IgD-negative memory B cell (primary cell): ENCODE measurements at regions not wholly inside any gene's neighbourhood (a gene's known extent, or its start where the extent isn't known, plus 50 kb on each side); places are given as distances from the start of the nearest gene placed in this dataset.
"Not testable (repeated sequence)": the region's sequence is repeated elsewhere in the genome, so short reads cannot be mapped to it uniquely, and the experiment has no call there.

Experiments used
- H3K27ac Mint-ChIP-seq, 3 donors: one replicate each; pipeline ENCODE4 v1.8.0; 2020 to 2022; ENCODE audit warnings: mild to moderate bottlenecking in 3 of 3, mixed read lengths in 3 of 3, moderate library complexity in 1 of 3
- H3K27me3 Mint-ChIP-seq: one replicate; pipeline ENCODE4 v1.8.0; 2021; ENCODE audit warnings: mixed read lengths
- H3K36me3 Mint-ChIP-seq: one replicate; pipeline ENCODE4 v1.8.0; 2020; ENCODE audit warnings: mild to moderate bottlenecking, mixed read lengths
- H3K4me1 Mint-ChIP-seq, 3 donors: one replicate each; pipeline ENCODE4 v1.8.0; 2020 to 2022; ENCODE audit warnings: mixed read lengths in 3 of 3, mild to moderate bottlenecking in 1 of 3
- H3K4me3 Mint-ChIP-seq, 4 donors: one replicate each; pipeline ENCODE4 v1.8.0; 2020 to 2022; ENCODE audit warnings: mild to moderate bottlenecking in 4 of 4, mixed read lengths in 4 of 4, moderate library complexity in 3 of 4
- H3K9me3 Mint-ChIP-seq, 3 donors: one replicate each; pipeline ENCODE4 v1.8.0; 2020 to 2021; ENCODE audit warnings: mixed read lengths in 3 of 3, mild to moderate bottlenecking in 1 of 3

DNA sequence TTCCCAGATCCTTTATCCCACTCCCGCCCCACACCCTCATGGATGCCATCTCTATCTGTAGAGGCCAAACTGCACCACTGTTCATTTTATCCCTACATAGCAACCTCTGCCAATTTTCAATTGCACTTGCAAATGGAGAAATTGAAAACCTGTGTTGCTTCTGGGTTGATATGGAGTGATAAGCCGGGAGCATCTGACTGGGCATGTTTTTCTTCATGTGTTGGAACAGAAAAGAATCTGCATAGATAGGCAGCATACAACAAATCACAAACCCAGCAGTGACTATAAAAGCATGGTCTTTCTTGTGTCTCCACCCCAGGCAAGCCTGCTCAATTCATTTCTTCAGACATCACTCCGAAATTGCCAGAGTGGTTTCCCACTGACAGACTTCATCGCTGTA lies 608.8 kb upstream of the CAMK1G start:
- peaks cover 2% of the 10 kb centered on the region for H3K27me3 Mint-ChIP-seq
- H3K9me3 Mint-ChIP-seq, result peaks cover 3 to 8% (median 6%) of the 10 kb centered on the region in 3 donors
- no peak overlapping the region for H3K4me3 Mint-ChIP-seq
- H3K27ac Mint-ChIP-seq, result no peak overlapping the region
- no peaks in the 10 kb centered on the region for H3K36me3 Mint-ChIP-seq
- H3K4me1 Mint-ChIP-seq, result peaks cover 0 to 2% (median 0%) of the 10 kb centered on the region in 3 donors

DNA sequence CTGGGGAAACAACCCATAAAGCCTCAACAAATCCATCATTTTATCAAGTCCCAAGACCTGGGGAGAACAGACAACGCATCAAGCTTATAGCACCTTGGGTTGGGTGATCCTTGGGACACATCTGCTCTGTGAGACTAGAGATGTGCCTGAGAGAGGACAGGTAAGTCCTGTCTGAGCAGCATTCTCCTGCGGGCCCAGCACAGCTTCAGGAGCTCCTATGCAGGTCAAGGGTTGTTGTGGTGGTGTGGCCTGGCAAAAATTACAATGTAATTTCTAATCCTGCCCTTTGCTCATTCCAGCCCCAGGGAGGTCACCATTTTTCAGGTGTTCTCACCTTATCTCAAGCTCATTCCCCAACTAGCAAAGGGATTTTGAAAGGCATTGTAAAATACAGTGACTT lies 608.1 kb upstream of the CAMK1G start:
- H3K36me3 Mint-ChIP-seq, result no peaks in the 10 kb centered on the region
- no peak overlapping the region for H3K27ac Mint-ChIP-seq
- peaks cover 3 to 8% (median 4%) of the 10 kb centered on the region in 3 donors for H3K9me3 Mint-ChIP-seq
- H3K4me1 Mint-ChIP-seq, result peaks cover 0 to 2% (median 0%) of the 10 kb centered on the region in 3 donors
- peaks cover 2% of the 10 kb centered on the region for H3K27me3 Mint-ChIP-seq
- H3K4me3 Mint-ChIP-seq, result no peak overlapping the region

- no peaks in the 10 kb centered on the region for H3K27me3 Mint-ChIP-seq
- no peaks in the 10 kb centered on the region for H3K36me3 Mint-ChIP-seq
- H3K4me1 Mint-ChIP-seq, result peaks cover 0 to 2% (median 0%) of the 10 kb centered on the region in 3 donors
- H3K27ac Mint-ChIP-seq, result no peak overlapping the region
- peaks cover 3 to 8% (median 4%) of the 10 kb centered on the region in 3 donors for H3K9me3 Mint-ChIP-seq
- no peak overlapping the region for H3K4me3 Mint-ChIP-seq
These were observed 606.5 kb upstream of the CAMK1G start for GRCh38 chr1:208977012-208977411.

DNA sequence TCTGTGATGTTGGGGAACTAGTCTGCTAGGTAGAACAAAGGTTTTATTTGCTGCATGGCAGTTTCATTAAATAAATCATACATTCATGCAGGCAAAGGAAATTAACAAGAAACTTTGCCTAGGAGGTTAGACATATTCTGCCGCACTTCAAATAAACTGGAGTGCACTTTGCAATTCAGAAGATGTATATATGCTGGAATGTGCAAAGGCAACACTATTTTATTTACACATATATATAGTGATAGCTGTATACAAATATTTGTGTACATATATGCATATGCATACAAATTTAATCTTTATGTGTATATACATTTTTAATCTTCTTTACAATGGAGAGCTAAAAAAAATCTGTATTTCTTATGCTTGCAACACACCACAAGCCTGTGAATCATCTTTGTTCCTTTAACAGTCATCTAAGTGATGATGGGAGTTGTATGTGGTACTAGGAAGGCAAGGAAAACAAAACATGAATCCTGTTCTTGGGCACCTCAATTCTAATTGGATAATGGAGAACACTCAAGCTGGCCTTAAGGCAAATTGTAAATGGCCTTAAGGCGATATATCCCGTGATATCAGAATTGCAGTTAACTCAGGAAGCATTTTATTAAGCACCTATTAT lies 605.8 kb upstream of the CAMK1G start:
- H3K4me3 Mint-ChIP-seq, result no peak overlapping the region
- no peaks in the 10 kb centered on the region for H3K27me3 Mint-ChIP-seq
- peaks cover 3 to 8% (median 4%) of the 10 kb centered on the region in 3 donors for H3K9me3 Mint-ChIP-seq
- H3K4me1 Mint-ChIP-seq, result peaks cover 0 to 2% (median 0%) of the 10 kb centered on the region in 3 donors
- no peaks in the 10 kb centered on the region for H3K36me3 Mint-ChIP-seq
- no peak overlapping the region for H3K27ac Mint-ChIP-seq

DNA sequence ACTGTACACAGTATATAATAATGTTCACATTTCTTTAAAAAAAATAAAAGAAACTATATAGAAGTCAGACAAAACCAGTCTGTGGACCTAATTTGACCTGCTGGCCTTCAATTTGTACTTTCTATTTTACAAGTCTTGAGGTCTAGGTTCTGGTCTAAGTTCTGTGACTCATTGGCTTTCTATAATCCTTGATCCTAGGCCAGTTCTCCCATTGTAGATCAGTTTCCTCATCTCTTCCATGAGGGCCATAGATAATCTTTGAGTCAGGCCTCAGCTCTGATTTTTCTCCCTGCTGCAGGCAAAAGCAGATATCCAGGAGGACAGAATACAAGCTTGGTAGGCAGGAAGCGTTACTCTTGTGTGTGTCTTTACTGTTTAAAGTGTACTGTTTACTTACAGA lies 603.7 kb upstream of the CAMK1G start:
- Mint-ChIP-seq H3K36me3 (no peaks in the 10 kb centered on the region), H3K4me3 (no peak overlapping the region), H3K4me1 (peaks cover 0 to 2% (median 0%) of the 10 kb centered on the region in 3 donors), H3K9me3 (peaks cover 2 to 8% (median 3%) of the 10 kb centered on the region in 3 donors), H3K27ac (no peak overlapping the region), H3K27me3 (no peaks in the 10 kb centered on the region)

- peaks cover 0 to 2% (median 0%) of the 10 kb centered on the region in 3 donors for H3K4me1 Mint-ChIP-seq
- H3K27ac Mint-ChIP-seq, result no peak overlapping the region
- H3K27me3 Mint-ChIP-seq, result no peaks in the 10 kb centered on the region
- H3K4me3 Mint-ChIP-seq, result no peak overlapping the region
- peaks cover 2 to 8% (median 3%) of the 10 kb centered on the region in 3 donors for H3K9me3 Mint-ChIP-seq
- H3K36me3 Mint-ChIP-seq, result no peaks in the 10 kb centered on the region
These were observed 602.9 kb upstream of the CAMK1G start for GRCh38 chr1:208980605-208981004.

GRCh38 chr1:208985231-208985630 lies 598.3 kb upstream of the CAMK1G start:
- Mint-ChIP-seq H3K27me3 (peaks cover 2% of the 10 kb centered on the region), H3K36me3 (peaks cover 4% of the 10 kb centered on the region), H3K27ac (no peak overlapping the region), H3K4me1 (peaks cover 0 to 10% (median 3%) of the 10 kb centered on the region in 3 donors), H3K4me3 (no peak overlapping the region), H3K9me3 (peaks cover 0 to 2% (median 0%) of the 10 kb centered on the region in 3 donors)

DNA sequence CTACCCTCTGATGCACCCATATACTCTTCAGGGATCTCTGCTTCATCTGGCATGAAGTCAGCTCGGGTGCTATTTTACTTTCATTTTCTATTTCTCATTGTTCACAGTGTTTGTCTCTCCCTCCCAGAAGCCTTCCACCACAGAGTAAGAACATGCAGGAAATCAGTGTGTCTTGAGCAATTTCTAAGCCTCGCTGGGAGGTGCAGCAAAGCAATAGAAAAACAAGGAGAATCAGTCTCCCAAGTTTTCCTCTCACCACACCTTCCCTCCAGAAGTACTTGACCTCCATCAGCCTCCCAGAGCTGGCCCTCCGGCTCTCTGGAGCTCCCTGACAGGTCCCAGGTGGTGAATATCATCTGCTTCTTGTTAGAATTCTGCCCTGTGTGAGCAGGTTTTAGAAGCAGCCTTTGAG lies 594.7 kb upstream of the CAMK1G start:
- peak overlapping the region in 3 of 4 donors; percentile 8 to 88 (median 35) for H3K4me3 Mint-ChIP-seq
- peaks cover 6% of the 10 kb centered on the region for H3K36me3 Mint-ChIP-seq
- no peak overlapping the region for H3K27ac Mint-ChIP-seq
- peaks cover 2% of the 10 kb centered on the region for H3K27me3 Mint-ChIP-seq
- H3K4me1 Mint-ChIP-seq, result peaks cover 0 to 10% (median 3%) of the 10 kb centered on the region in 3 donors
- H3K9me3 Mint-ChIP-seq, result peaks cover 0 to 2% (median 0%) of the 10 kb centered on the region in 3 donors

DNA sequence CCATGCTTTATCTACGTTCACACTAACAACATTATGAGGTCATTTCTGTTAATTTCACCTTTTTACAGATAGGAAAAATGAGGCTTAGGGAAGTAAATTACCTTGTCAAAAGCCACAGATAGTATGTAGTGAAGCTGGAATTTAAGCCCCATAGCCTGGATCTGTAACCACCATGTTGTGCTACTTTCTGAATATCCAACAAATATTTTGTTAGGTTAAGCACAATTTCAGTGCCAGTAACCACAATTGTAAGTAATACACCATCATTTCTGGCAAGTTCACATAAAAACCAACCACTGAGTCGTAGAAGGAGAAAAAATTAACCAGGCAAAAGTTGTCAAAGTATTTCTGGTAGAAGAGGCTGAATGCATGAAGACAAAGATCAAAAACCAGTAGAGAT lies 593.1 kb upstream of the CAMK1G start:
- H3K9me3 Mint-ChIP-seq, result peaks cover 0 to 2% (median 0%) of the 10 kb centered on the region in 3 donors

DNA sequence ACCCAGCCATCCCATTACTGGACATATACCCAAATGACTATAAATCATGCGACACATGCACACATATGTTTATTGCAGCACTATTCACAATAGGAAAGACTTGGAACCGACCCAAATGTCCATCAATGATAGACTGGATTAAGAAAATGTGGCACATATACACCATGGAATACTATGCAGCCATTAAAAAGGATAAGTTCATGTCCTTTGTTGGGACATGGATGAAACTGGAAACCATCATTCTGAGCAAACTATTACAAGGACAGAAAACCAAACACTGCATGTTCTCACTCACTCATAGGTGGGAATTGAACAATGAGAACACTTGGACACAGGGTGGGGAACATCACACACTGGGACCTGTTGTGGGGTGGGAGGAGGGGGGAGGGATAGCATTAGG lies 586.5 kb upstream of the CAMK1G start:
- H3K27me3 Mint-ChIP-seq, H3K4me1 Mint-ChIP-seq, H3K36me3 Mint-ChIP-seq, H3K9me3 Mint-ChIP-seq, H3K27ac Mint-ChIP-seq, H3K4me3 Mint-ChIP-seq: not testable (repeated sequence)

More for the DNA sequence above, 593.1 kb upstream of the CAMK1G start:
- Mint-ChIP-seq H3K4me1 (peaks cover 0 to 10% (median 3%) of the 10 kb centered on the region in 3 donors), H3K36me3 (peaks cover 6% of the 10 kb centered on the region), H3K27me3 (peaks cover 2% of the 10 kb centered on the region), H3K4me3 (no peak overlapping the region), H3K27ac (no peak overlapping the region)

DNA sequence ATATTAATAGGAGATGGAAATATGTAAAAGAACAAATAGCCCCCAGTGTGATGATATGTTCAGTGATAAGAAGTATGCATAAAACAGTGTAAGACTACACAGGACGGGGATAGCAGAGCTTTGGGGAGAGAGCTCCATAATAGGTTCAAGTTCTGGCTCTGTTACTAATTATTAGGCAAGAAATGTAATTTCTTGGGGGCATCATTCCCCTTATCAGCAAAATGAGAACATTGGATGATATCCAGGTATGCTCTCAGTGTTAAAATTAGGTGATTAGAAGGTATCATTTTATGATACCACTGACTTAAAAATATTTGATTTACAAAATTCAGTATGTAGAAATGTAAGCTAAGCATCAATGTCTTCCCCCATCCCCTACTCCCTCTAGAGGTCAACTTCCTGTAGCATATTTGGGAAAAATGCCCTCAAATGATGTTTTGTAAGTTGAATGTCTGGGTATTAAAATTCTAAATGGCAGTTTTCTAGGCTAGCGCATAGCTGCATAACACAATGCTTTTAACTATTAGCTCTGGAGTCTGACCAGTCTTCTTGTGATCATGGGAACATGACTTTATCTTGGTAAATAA lies 585.7 kb upstream of the CAMK1G start:
- Mint-ChIP-seq H3K36me3 (no peaks in the 10 kb centered on the region), H3K27me3 (peaks cover 1% of the 10 kb centered on the region), H3K27ac (no peak overlapping the region), H3K4me1 (peaks cover 0 to 2% (median 0%) of the 10 kb centered on the region in 3 donors), H3K9me3 (peaks cover 0 to 2% (median 0%) of the 10 kb centered on the region in 3 donors), H3K4me3 (no peak overlapping the region)

GRCh38 chr1:209008586-209008985 lies 574.9 kb upstream of the CAMK1G start:
- Mint-ChIP-seq H3K27me3 (no peaks in the 10 kb centered on the region), H3K27ac (no peak overlapping the region), H3K4me1 (peaks cover 0 to 2% (median 0%) of the 10 kb centered on the region in 3 donors), H3K9me3 (peaks cover 0 to 2% (median 0%) of the 10 kb centered on the region in 3 donors), H3K36me3 (no peaks in the 10 kb centered on the region), H3K4me3 (no peak overlapping the region)

DNA sequence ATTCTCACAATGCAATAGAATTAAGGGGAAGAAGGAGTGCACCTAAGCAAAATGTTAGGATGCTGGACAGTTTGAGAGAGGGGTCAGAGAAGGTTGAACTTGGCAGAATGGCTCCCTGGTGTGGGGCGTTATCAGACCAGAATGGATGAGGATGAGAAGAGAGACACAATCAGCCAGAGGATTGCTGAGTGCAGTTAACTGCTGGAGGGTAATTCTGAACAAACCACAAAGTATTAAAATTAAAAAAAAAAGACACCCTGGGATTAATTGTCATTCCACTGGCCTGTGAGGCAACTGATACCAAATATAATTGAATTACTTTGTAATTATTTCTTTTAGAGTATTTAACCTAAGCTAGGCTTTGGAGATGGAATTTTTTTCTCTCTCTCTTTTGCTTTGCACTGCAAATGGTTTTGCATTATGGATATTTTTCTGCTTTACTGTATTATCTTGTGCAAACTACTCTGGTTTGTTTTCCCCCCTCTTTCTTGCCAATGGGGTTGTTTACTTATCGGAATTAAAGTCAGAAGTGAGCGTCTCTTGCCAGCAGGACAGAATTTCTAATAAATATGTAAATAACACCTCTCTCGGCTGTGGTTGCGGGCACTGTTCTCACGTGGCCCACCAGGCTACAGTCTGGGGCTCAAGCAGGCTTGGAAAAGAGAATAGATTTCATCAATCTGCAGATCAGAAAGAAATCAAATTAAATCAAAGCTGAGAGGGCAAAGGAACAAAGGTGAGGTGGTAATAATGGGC lies 572.9 kb upstream of the CAMK1G start:
- Mint-ChIP-seq H3K27ac (no peak overlapping the region), H3K4me1 (peaks cover 0 to 2% (median 0%) of the 10 kb centered on the region in 3 donors), H3K4me3 (no peak overlapping the region), H3K9me3 (peaks cover 0 to 5% (median 2%) of the 10 kb centered on the region in 3 donors), H3K27me3 (no peaks in the 10 kb centered on the region), H3K36me3 (no peaks in the 10 kb centered on the region)

DNA sequence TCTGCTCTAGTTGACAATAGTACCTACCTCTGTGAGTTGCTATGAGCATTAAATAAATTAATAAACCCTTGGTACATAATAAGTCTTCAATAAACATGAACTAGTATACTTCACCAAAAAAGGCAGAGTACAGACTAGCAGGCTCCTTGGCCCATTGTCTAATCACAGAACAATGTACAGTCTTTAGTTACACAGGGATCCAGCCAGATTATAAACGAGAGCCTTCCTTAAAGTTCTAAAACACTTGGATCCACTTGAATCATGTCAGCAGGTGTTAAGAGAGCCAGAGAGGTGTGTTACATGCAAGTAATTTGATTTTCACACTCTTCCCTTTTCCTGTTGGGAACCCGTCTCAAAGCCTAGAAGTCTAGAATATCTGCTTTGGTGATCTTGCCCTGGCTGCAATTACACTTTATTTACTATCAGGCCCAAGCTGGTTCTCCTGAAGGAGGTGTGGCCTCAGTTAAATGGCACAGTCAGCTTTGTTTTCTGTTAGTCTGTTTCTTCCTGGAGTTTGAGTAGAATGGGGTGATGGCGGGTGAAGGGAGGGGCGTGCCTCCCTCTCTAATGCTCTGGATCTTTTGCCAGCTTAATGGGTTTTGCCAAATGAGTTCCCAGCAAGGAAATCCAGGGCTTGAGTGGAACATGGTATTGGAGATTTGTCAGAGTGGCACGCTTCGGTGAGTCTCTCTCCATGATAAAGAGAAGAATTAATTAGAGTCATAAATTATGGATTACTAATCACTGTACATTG lies 570.9 kb upstream of the CAMK1G start:
- Mint-ChIP-seq H3K9me3 (peaks cover 0 to 5% (median 2%) of the 10 kb centered on the region in 3 donors), H3K27ac (no peak overlapping the region)

GRCh38 chr1:209015092-209015491 lies 568.4 kb upstream of the CAMK1G start:
- no peak overlapping the region for H3K27ac Mint-ChIP-seq
- H3K36me3 Mint-ChIP-seq, result no peaks in the 10 kb centered on the region
- H3K4me1 Mint-ChIP-seq, result peaks cover 0 to 2% (median 0%) of the 10 kb centered on the region in 3 donors
- H3K9me3 Mint-ChIP-seq, result peaks cover 2 to 14% (median 8%) of the 10 kb centered on the region in 3 donors
- H3K4me3 Mint-ChIP-seq, result no peak overlapping the region
- no peaks in the 10 kb centered on the region for H3K27me3 Mint-ChIP-seq

More for the DNA sequence above, 570.9 kb upstream of the CAMK1G start:
- H3K36me3 Mint-ChIP-seq, result no peaks in the 10 kb centered on the region
- H3K27me3 Mint-ChIP-seq, result no peaks in the 10 kb centered on the region
- peaks cover 0 to 2% (median 0%) of the 10 kb centered on the region in 3 donors for H3K4me1 Mint-ChIP-seq
- H3K4me3 Mint-ChIP-seq, result no peak overlapping the region
